Breast epithelium (tissue), 4 donors: ENCODE measurements at regions not wholly inside any gene's neighbourhood (a gene's known extent, or its start where the extent isn't known, plus 50 kb on each side); places are given as distances from the start of the nearest gene placed in this dataset.

Experiments used
- DNase-seq, 2 donors: peaks; one replicate each; pipeline ENCODE4 v3.0.0-alpha.2; 2019; ENCODE audit warnings: low spot score in 2 of 2
- H3K27ac ChIP-seq, 2 donors: fragments of 200-600 bp; sonication (generic) in 1 of 2; one replicate each; pipeline ENCODE4 v1.5.1; 2016 to 2019; ENCODE audit warnings: mild to moderate bottlenecking in 1 of 2
- H3K27me3 ChIP-seq, 2 donors: fragments of 200-600 bp; sonication (generic) in 1 of 2; one replicate each; pipeline versions ENCODE4 v1.5.1 to v1.6.0; 2017 to 2019; ENCODE audit warnings: control low read depth in 1 of 2, mild to moderate bottlenecking in 1 of 2
- H3K36me3 ChIP-seq: fragments of 200-600 bp; one replicate; pipeline ENCODE4 v1.5.1; 2019
- H3K4me1 ChIP-seq, 2 donors: fragments of 200-600 bp; sonication (generic); one replicate each; pipeline ENCODE4 v1.5.1; 2016 to 2019; ENCODE audit warnings: control low read depth in 1 of 2
- H3K4me3 ChIP-seq, 3 donors: fragments of 200-600 bp; sonication (generic); 1 replicate in 2 of 3; 2 replicates in 1 of 3; pipeline ENCODE4 v1.5.1; 2016 to 2019; ENCODE audit warnings: mild to moderate bottlenecking in 3 of 3, moderate library complexity in 2 of 3
- H3K9me3 ChIP-seq, 2 donors: fragments of 200-600 bp; sonication (generic) in 1 of 2; one replicate each; pipeline ENCODE4 v1.5.1; 2016 to 2019; ENCODE audit warnings: control low read depth in 1 of 2
- POLR2A ChIP-seq: fragments of 450-650 bp; IDR thresholded peaks from one replicate; pipeline ENCODE4 v1.6.1; 2016; ENCODE audit warnings: antibody characterized with exemption, mild to moderate bottlenecking, moderate library complexity
- POLR2AphosphoS5 ChIP-seq, 3 donors: sonication (generic); formaldehyde crosslinking; IDR thresholded peaks; one replicate each; pipeline ENCODE4 v1.6.1; 2017; ENCODE audit warnings: antibody characterized with exemption in 3 of 3
- intact Hi-C: fragments of 100-400 bp; cut with DNase I; formaldehyde crosslinking; loops from one replicate; pipeline ENCODE4 v1.15.1; 2023; ENCODE audit warnings: low total_unique reads
- TF ChIP-seq, protein P1 (sequence below), 3 donors: fragments of 450-650 bp; IDR thresholded peaks; one replicate each; pipeline ENCODE4 v1.5.1; 2016 to 2017; ENCODE audit warnings: antibody characterized with exemption in 3 of 3, mild to moderate bottlenecking in 3 of 3, moderate library complexity in 3 of 3

DNA sequence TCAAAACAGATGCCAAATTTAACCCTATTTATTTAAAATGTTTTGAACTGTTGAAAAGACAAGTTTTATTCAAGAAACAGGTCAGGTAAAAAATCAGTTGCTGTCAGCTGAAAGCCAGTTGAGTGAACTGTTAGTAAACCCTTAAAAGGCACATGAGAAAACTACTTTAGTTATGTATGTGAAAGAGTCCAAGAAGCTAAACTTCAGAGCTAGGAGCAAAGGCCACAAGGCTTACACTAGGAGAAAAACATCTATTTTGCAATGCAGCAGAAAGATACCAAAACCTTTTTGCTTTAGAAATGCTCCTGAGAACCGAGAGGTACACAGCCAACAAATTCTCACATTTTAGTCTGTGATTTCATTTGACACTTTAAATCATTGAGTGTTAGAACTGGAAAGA lies 375.2 kb downstream of the FSCB start:
- intact Hi-C loops: no loop called here
- Histone ChIP-seq H3K4me3 (no peak overlapping the region), H3K4me1 (peaks cover 0 to 3% of the 10 kb centered on the region in 2 donors), H3K27ac (no peak overlapping the region), H3K27me3 (no peaks in the 10 kb centered on the region), H3K36me3 (no peaks in the 10 kb centered on the region), H3K9me3 (no peaks in the 10 kb centered on the region)
- no peak for DNase-seq
- no peak for TF ChIP-seq POLR2AphosphoS5 (IDR thresholded peaks at IDR 0.05)
- no peak for TF ChIP-seq POLR2A
- TF ChIP-seq, protein P1, sequence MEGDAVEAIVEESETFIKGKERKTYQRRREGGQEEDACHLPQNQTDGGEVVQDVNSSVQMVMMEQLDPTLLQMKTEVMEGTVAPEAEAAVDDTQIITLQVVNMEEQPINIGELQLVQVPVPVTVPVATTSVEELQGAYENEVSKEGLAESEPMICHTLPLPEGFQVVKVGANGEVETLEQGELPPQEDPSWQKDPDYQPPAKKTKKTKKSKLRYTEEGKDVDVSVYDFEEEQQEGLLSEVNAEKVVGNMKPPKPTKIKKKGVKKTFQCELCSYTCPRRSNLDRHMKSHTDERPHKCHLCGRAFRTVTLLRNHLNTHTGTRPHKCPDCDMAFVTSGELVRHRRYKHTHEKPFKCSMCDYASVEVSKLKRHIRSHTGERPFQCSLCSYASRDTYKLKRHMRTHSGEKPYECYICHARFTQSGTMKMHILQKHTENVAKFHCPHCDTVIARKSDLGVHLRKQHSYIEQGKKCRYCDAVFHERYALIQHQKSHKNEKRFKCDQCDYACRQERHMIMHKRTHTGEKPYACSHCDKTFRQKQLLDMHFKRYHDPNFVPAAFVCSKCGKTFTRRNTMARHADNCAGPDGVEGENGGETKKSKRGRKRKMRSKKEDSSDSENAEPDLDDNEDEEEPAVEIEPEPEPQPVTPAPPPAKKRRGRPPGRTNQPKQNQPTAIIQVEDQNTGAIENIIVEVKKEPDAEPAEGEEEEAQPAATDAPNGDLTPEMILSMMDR (IDR thresholded peaks at IDR 0.05): no peak

GRCh38 chr14:44113769-44114730 lies 393.0 kb downstream of the FSCB start:
- no peak for TF ChIP-seq POLR2A
- TF ChIP-seq, protein P1 (IDR thresholded peaks at IDR 0.05): no peak
- TF ChIP-seq POLR2AphosphoS5 (IDR thresholded peaks at IDR 0.05): no peak
- intact Hi-C loops: no loop called here
- H3K27me3 ChIP-seq: no peaks in the 10 kb centered on the region
- DNase-seq: no peak
- H3K9me3 ChIP-seq: peaks cover 9% of the 10 kb centered on the region in 2 donors
- no peak overlapping the region for H3K27ac ChIP-seq
- no peaks in the 10 kb centered on the region for H3K36me3 ChIP-seq
- no peak overlapping the region for H3K4me3 ChIP-seq
- H3K4me1 ChIP-seq: no peaks in the 10 kb centered on the region

GRCh38 chr14:44112774-44113460 lies 394.2 kb downstream of the FSCB start:
- DNase-seq: no peak
- Histone ChIP-seq H3K4me3 (no peak overlapping the region), H3K9me3 (peaks cover 9 to 16% of the 10 kb centered on the region in 2 donors), H3K4me1 (no peaks in the 10 kb centered on the region), H3K27me3 (no peaks in the 10 kb centered on the region), H3K27ac (no peak overlapping the region), H3K36me3 (no peaks in the 10 kb centered on the region)
- intact Hi-C loops: no loop called here
- TF ChIP-seq POLR2A (no peak), POLR2AphosphoS5 (IDR thresholded peaks at IDR 0.05) (no peak)
- TF ChIP-seq, protein P1 (IDR thresholded peaks at IDR 0.05): no peak

DNA sequence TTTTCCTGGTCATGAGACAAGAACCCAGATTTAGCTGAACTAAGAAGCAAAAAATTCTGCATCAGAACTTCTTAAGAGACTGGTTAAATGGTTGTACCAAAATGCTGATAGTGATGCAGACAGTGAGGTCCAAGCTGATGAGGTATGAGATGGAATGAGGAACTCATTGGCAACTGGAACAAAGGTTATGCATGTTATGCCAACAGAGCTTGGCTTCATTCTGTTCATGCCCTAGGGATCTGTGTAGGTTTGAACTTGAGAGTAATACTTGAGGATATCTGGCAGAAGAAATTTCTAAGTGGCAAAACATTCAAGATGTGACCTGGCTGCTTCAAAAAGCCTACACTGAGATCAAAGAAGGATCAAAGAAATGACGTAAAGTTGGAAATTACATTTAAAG lies 398.0 kb downstream of the FSCB start:
- DNase-seq: no peak

More for the DNA sequence above, 398.0 kb downstream of the FSCB start:
- TF ChIP-seq, protein P1 (IDR thresholded peaks at IDR 0.05): no peak
- TF ChIP-seq POLR2AphosphoS5 (IDR thresholded peaks at IDR 0.05) (no peak), POLR2A (no peak)
- Histone ChIP-seq H3K27ac (no peak overlapping the region), H3K9me3 (peaks cover 9 to 27% of the 10 kb centered on the region in 2 donors), H3K4me1 (no peaks in the 10 kb centered on the region), H3K27me3 (no peaks in the 10 kb centered on the region), H3K4me3 (no peak overlapping the region), H3K36me3 (no peaks in the 10 kb centered on the region)
- intact Hi-C loops: no loop called here
